ENCODE measurements at regions not wholly inside any gene's neighbourhood (a gene's known extent, or its start where the extent isn't known, plus 50 kb on each side); places are given as distances from the start of the nearest gene placed in this dataset.

- Mint-ChIP-seq H3K4me3 (no peak overlapping the region), H3K9me3 (peaks cover 8% of the 10 kb centered on the region), H3K27me3 (ENCODE audit: insufficient read depth) (peaks cover 7% of the 10 kb centered on the region), H3K36me3 (ENCODE audit: low read depth) (no peaks in the 10 kb centered on the region), H3K27ac (no peak overlapping the region), H3K4me1 (peaks cover 10% of the 10 kb centered on the region)
- H3K9me3 ChIP-seq (ENCODE audit: control insufficient read depth, low read length), result no peaks in the 10 kb centered on the region
- H3K27ac ChIP-seq (ENCODE audit: low read depth, low read length), result no peak overlapping the region
- H3K4me1 ChIP-seq (ENCODE audit: control insufficient read depth, insufficient read depth, low read length), result peaks cover 5% of the 10 kb centered on the region
- H3K36me3 ChIP-seq (ENCODE audit: control insufficient read depth, insufficient read depth, low read length), result no peaks in the 10 kb centered on the region
- no peak for DNase-seq
- no peak overlapping the region for H3K4me3 ChIP-seq (ENCODE audit: low read length)
- 90% methylated on average over 1 of the region's 1 CpG; no CpG with 5 or more reads in 1 of the 2 experiments for WGBS, 2 experiments (ENCODE audit: insufficient coverage in 1 of 2, insufficient read length in 1 of 2)
- H3K27me3 ChIP-seq (ENCODE audit: control insufficient read depth, insufficient read depth, low read length, poor library complexity, severe bottlenecking), result no peaks in the 10 kb centered on the region
- no peak overlapping the region for H3K9ac ChIP-seq (ENCODE audit: extremely low read depth, low read length, poor library complexity, severe bottlenecking)
- no peak for TF ChIP-seq CTCF (conservative IDR thresholded peaks at IDR 0.05)
These were observed 74.4 kb upstream of the FAR1 start for GRCh38 chr11:13594044-13594443.

DNA sequence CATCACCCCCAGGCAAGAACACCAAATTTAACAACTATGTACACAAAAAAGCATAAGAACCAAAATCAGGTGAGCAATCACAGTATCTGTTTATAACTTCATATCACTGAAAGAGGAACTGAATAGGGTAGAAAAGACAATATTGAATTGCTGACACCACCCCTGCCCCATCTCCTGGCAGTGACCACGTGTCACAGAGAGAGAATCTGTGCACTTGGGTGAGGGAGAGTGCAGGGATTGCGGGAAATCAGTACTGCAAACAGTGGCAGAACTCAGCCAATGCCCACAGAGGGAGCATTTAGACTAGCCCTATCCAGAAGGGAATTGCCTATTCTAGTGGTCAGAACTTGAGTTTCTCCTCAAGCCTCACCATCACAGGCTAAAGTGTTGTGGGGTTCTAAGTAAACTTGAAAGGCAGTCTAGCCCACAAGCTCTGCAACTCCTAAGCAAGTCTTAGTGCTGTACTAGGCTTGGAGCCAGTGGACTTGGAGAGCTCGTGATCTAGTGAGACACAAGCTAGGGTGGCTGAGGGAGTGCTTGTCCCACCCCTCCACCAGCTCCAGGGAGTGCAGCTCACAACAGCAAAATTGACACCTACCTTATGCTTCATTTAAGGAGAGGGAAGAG lies 82.8 kb upstream of the PTH start:
- Histone ChIP-seq H3K4me3 (ENCODE audit: low read length) (no peak overlapping the region), H3K36me3 (ENCODE audit: control insufficient read depth, insufficient read depth, low read length) (no peaks in the 10 kb centered on the region), H3K9ac (ENCODE audit: extremely low read depth, low read length, poor library complexity, severe bottlenecking) (no peak overlapping the region), H3K4me1 (ENCODE audit: control insufficient read depth, insufficient read depth, low read length) (no peaks in the 10 kb centered on the region), H3K27ac (ENCODE audit: low read depth, low read length) (no peak overlapping the region), H3K27me3 (ENCODE audit: control insufficient read depth, insufficient read depth, low read length, poor library complexity, severe bottlenecking) (no peaks in the 10 kb centered on the region), H3K9me3 (ENCODE audit: control insufficient read depth, low read length) (peaks cover 15% of the 10 kb centered on the region)
- H3K27me3 Mint-ChIP-seq (ENCODE audit: insufficient read depth), result peaks cover 2% of the 10 kb centered on the region
- no peak for DNase-seq
- TF ChIP-seq CTCF (conservative IDR thresholded peaks at IDR 0.05), result no peak
- no peaks in the 10 kb centered on the region for H3K4me1 Mint-ChIP-seq
- no peak overlapping the region for H3K4me3 Mint-ChIP-seq
- H3K36me3 Mint-ChIP-seq (ENCODE audit: low read depth), result no peaks in the 10 kb centered on the region
- 80 to 82% methylated on average over 2 to 3 of the region's 3 CpGs for WGBS, 2 experiments (ENCODE audit: insufficient coverage in 1 of 2, insufficient read length in 1 of 2)
- H3K9me3 Mint-ChIP-seq, result peaks cover 44% of the 10 kb centered on the region
- H3K27ac Mint-ChIP-seq, result no peak overlapping the region

DNA sequence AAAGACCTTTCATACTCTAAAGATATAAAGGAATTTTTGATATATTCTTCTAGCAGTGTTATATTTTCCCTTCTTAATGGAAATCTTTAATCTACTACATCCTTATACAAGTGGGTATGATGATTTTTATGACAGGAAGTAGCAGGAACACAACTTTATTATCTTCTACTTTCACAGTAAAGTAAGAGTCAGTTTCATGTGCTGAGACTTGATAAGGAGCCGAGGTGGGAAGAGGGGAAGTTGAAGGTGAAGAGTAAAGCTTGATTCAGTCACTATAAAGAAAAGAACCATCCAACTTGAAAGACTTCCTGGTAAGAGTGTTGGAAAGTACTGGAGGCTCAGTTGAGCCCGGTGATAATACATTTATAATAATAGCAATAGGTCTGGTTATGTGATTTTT lies 82.1 kb upstream of the PTH start:
- peaks cover 40% of the 10 kb centered on the region for H3K9me3 Mint-ChIP-seq
- WGBS, 2 experiments (ENCODE audit: insufficient coverage in 1 of 2, insufficient read length in 1 of 2), result 94 to 100% methylated on average over 1 to 2 of the region's 2 CpGs
- peaks cover 6% of the 10 kb centered on the region for H3K27me3 Mint-ChIP-seq (ENCODE audit: insufficient read depth)
- no peak for TF ChIP-seq CTCF (conservative IDR thresholded peaks at IDR 0.05)
- Histone ChIP-seq H3K4me3 (ENCODE audit: low read length) (no peak overlapping the region), H3K9me3 (ENCODE audit: control insufficient read depth, low read length) (peaks cover 15% of the 10 kb centered on the region), H3K27me3 (ENCODE audit: control insufficient read depth, insufficient read depth, low read length, poor library complexity, severe bottlenecking) (no peaks in the 10 kb centered on the region), H3K9ac (ENCODE audit: extremely low read depth, low read length, poor library complexity, severe bottlenecking) (no peak overlapping the region), H3K4me1 (ENCODE audit: control insufficient read depth, insufficient read depth, low read length) (no peaks in the 10 kb centered on the region), H3K27ac (ENCODE audit: low read depth, low read length) (no peak overlapping the region), H3K36me3 (ENCODE audit: control insufficient read depth, insufficient read depth, low read length) (no peaks in the 10 kb centered on the region)
- H3K27ac Mint-ChIP-seq, result no peak overlapping the region
- no peaks in the 10 kb centered on the region for H3K36me3 Mint-ChIP-seq (ENCODE audit: low read depth)
- H3K4me1 Mint-ChIP-seq, result no peaks in the 10 kb centered on the region
- no peak overlapping the region for H3K4me3 Mint-ChIP-seq
- no peak for DNase-seq
